GM21423 (cell line): ENCODE measurements at regions not wholly inside any gene's neighbourhood (a gene's known extent, or its start where the extent isn't known, plus 50 kb on each side); places are given as distances from the start of the nearest gene placed in this dataset.

ENCODE experiments used
- ATAC-seq: cut with Tn5 transposase; IDR thresholded peaks from one replicate; pipeline ENCODE4 v1.9.1; 2021; ENCODE audit warnings: mild to moderate bottlenecking, moderate library complexity; ENCODE audit not compliant: unreplicated experiment

GRCh38 chr9:7403839-7404487 is 395.6 kb downstream of the DMAC1 start:
- no peak for ATAC-seq

- ATAC-seq, result no peak
These were observed 396.6 kb downstream of the DMAC1 start for GRCh38 chr9:7403028-7403389.

- no peak for ATAC-seq
These were observed 397.1 kb downstream of the DMAC1 start for GRCh38 chr9:7402334-7403027.

GRCh38 chr9:7401116-7401515 is 398.5 kb downstream of the DMAC1 start:
- no peak for ATAC-seq

- ATAC-seq, result no peak
These were observed 405.4 kb downstream of the DMAC1 start for GRCh38 chr9:7394002-7394774.

GRCh38 chr9:7392148-7392547 is 407.4 kb downstream of the DMAC1 start:
- ATAC-seq, result no peak

DNA sequence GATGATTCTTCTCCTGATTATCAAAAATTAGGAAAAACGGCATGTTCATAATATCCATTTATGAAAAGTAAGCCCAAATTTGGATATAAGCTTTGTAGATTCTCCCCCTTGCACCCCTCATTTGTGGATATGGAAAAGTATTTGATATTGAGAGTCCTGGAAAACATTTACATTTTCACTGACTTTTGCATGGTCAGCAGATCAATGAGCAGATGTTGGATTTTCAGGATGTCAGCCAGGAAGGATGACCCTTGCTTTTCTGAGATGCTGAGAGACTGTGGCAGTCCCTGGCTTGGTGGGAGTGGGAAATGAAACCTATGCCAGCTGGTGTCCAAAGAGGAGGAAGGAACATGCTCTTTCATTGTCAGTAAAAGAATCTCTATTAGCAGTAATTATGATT is 410.8 kb downstream of the DMAC1 start:
- ATAC-seq, result no peak

GRCh38 chr9:7387840-7388239 is 411.7 kb downstream of the DMAC1 start:
- ATAC-seq, result no peak

- ATAC-seq, result no peak
These were observed 417.3 kb downstream of the DMAC1 start for GRCh38 chr9:7382304-7382703.

- no peak for ATAC-seq
These were observed 422.1 kb downstream of the DMAC1 start for GRCh38 chr9:7377489-7377888.

GRCh38 chr9:7376833-7377232 is 422.7 kb downstream of the DMAC1 start:
- ATAC-seq, result no peak

DNA sequence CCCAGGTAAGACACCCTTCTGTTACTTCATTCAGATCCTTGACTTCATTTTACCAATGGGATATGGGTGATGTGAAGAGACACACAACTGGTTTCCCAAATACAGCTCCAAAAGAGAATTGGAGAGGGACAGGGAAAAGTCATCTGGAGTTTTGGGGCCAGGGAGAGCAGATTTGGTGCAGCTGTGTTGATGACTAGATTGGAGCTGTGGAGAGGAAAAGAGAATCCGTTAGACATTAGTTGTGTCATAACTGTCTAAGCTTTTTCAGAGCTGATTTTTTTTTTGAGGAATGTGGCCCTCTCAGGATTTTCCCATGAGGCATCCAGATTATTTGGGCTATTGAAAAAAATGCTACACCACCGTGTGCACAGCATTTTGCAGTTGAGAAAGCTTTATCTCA is 423.4 kb downstream of the DMAC1 start:
- ATAC-seq, result no peak

- no peak for ATAC-seq
These were observed 424.5 kb downstream of the DMAC1 start for GRCh38 chr9:7375013-7375511.

DNA sequence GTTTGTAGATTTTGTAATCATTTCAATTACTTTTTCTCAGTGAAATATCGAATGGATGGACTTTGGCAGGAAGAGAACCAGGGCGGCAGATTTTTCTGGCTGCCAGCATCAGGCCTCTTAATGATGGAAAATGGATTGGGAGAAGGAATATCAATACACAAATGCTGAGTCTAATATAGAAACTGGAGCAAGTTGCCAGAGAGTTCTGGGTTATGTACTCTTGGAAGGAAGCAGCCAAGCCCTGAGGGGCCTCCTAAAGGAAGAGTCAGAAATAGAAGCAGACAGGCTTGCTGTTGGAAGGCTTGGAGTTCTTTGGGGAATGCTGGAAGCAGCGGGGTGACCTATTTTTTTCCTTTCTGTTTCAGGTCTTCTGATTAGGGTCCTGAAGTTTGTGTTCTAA is 428.6 kb downstream of the DMAC1 start:
- ATAC-seq, result no peak

DNA sequence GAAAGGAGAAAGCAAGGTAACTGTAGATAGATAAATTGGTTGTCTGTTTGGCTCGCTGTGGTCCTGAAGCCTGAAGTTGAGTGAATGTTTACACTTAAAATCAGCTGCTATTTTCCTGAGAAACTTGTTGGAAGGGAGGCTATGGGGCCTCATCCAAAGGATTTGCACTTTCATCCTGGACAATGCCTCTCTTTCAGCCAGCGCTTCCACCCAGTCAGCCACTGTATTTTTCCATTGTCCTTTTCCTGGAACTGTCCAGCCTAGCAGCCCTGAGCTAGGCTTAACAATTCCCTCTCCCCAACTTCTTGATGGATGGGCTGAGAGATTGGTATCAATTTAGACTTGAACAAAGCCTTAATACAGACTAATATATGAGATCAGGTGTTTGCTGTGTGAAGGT is 429.2 kb downstream of the DMAC1 start:
- no peak for ATAC-seq

DNA sequence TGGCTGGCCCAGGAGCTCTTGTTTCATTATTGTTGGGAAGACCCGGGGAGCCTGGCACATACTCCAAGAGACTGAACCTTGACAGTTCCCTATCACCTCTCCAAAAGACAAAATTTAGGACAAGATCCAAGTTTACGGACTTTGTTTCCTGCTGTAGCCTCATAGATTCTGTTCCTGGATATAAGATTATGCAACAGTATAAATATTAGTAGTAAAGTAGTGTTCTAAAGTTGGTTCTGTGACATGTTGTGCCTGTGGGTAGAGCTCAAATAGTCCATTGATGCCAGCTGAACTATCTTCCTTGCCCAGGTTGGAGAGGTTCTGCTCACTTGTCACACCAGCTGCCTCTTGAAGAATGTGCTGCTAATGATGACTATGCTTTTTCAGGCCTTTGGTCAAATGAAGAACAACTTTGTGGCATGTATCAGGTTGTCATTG is 430.2 kb downstream of the DMAC1 start:
- no peak for ATAC-seq

GRCh38 chr9:7368410-7369292 is 430.9 kb downstream of the DMAC1 start:
- ATAC-seq, result no peak

DNA sequence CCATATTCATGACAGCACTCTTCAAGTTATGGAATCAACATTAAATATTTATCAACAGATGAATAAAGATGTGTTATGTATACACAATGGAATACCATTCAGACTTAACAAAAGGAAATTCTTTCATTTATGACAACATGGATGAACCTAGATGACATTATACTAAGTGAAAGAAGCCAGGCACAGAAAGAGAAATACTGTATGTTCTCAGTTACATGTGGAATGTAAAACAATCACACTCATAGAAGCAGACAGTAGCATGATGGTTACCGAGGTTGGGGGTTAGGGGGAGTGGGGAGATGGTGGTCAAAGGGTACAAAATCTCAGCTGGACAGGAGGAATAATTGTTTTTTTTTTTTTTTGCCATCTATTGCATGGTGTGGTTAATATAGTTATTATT is 431.9 kb downstream of the DMAC1 start:
- no peak for ATAC-seq

DNA sequence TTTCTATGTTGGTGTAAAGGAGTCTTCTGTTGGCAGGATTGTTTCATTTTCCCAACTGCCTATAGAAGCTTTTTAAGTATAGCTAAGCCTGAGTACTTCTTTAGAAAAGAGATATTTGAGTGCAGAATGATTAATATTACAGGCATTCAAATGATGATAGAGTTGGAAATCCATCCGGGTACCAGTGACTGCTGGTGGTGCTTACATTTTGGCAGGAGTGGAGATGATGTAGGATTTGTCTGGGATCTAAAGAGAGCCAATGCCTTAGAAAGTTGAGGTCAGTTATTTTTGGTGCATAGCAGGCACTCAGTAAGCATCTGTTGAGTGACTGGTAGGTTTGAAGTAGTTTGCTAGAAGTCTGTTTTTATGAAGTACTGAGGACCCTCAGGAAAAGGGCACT is 433.5 kb downstream of the DMAC1 start:
- no peak for ATAC-seq

GRCh38 chr9:7363777-7364477 is 435.7 kb downstream of the DMAC1 start:
- ATAC-seq, result no peak
